ENCODE measurements at regions not wholly inside any gene's neighbourhood (a gene's known extent, or its start where the extent isn't known, plus 50 kb on each side); places are given as distances from the start of the nearest gene placed in this dataset.

GRCh38 chrX:20515841-20516461 is 249.2 kb upstream of the RPS6KA3 start:
- DNase-seq: no peak

- no peak for DNase-seq
Observed at GRCh38 chrX:20514358-20514757, 247.6 kb upstream of the RPS6KA3 start.

- DNase-seq: no peak
Observed at GRCh38 chrX:20513185-20513584, 246.5 kb upstream of the RPS6KA3 start.

GRCh38 chrX:20511792-20512191 is 245.1 kb upstream of the RPS6KA3 start:
- no peak for DNase-seq

GRCh38 chrX:20507901-20508620 is 241.4 kb upstream of the RPS6KA3 start:
- DNase-seq: no peak

GRCh38 chrX:20506739-20507138 is 240.0 kb upstream of the RPS6KA3 start:
- DNase-seq: no peak

GRCh38 chrX:20500949-20501348 is 234.2 kb upstream of the RPS6KA3 start:
- no peak for DNase-seq

- DNase-seq: no peak
Observed at GRCh38 chrX:20500171-20500865, 233.6 kb upstream of the RPS6KA3 start.

GRCh38 chrX:20499763-20500162 is 233.1 kb upstream of the RPS6KA3 start:
- no peak for DNase-seq

GRCh38 chrX:20498851-20499635 is 232.3 kb upstream of the RPS6KA3 start:
- DNase-seq: no peak

GRCh38 chrX:20495575-20495974 is 228.9 kb upstream of the RPS6KA3 start:
- no peak for DNase-seq

GRCh38 chrX:20488473-20488872 is 221.8 kb upstream of the RPS6KA3 start:
- no peak for DNase-seq

- DNase-seq: no peak
Observed at GRCh38 chrX:20487227-20487626, 220.5 kb upstream of the RPS6KA3 start.

GRCh38 chrX:20481632-20482031 is 214.9 kb upstream of the RPS6KA3 start:
- no peak for DNase-seq

GRCh38 chrX:20479896-20480295 is 213.2 kb upstream of the RPS6KA3 start:
- no peak for DNase-seq

- DNase-seq: no peak
Observed at GRCh38 chrX:20479048-20479447, 212.3 kb upstream of the RPS6KA3 start.

GRCh38 chrX:20477836-20478524 is 211.3 kb upstream of the RPS6KA3 start:
- peak; percentile 93 for DNase-seq

GRCh38 chrX:20477219-20477618 is 210.5 kb upstream of the RPS6KA3 start:
- DNase-seq: no peak

GRCh38 chrX:20472620-20473258 is 206.0 kb upstream of the RPS6KA3 start:
- DNase-seq: no peak

- DNase-seq: no peak
Observed at GRCh38 chrX:20472148-20472547, 205.4 kb upstream of the RPS6KA3 start.

- no peak for DNase-seq
Observed at GRCh38 chrX:20471483-20471882, 204.8 kb upstream of the RPS6KA3 start.
